ENCODE measurements at regions not wholly inside any gene's neighbourhood (a gene's known extent, or its start where the extent isn't known, plus 50 kb on each side); places are given as distances from the start of the nearest gene placed in this dataset.

DNA sequence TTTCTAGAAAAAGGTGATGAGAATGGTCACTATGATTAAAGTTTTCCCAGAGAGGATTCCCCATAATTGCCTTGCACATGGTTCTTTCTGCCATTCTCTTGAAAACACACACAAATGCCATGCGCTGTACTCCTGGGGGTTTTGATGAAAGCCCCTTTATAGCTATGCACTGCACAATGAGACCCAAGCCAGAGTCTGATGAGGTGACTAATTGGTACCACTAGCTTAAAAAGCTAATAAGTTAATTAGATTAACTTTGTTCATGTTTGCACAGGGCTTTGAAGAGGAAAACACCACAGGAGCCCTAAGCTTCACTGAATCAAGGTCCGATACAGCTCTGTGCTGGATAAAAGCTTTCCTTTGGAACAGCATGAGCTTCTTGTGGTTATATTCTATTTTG lies 132.2 kb downstream of the NKX6-1 start:
- no peaks in the 10 kb centered on the region for H3K4me1 ChIP-seq (replicated peaks; ENCODE audit: insufficient read depth)
- no peak overlapping the region for H3K27ac ChIP-seq
- H3K4me2 ChIP-seq = no peak overlapping the region
- H4K20me1 ChIP-seq (ENCODE audit: insufficient read depth) = no peaks in the 10 kb centered on the region
- intact Hi-C loops (cut with micrococcal nuclease; ENCODE audit: unreplicated experiment) = no loop called here
- no peaks in the 10 kb centered on the region for H3K9me3 ChIP-seq (ENCODE audit: insufficient read depth, low read depth)
- POLR2A ChIA-PET (ENCODE audit: unreplicated experiment) = no interaction called here
- no peak overlapping the region for H3K4me3 ChIP-seq
- H3K36me3 ChIP-seq (ENCODE audit: low read depth) = no peaks in the 10 kb centered on the region
- no TSS peak for BruUV-seq (replicated peaks)
- H3K79me2 ChIP-seq (ENCODE audit: low read depth) = no peaks in the 10 kb centered on the region
- no peak for TF ChIP-seq CTCF (conservative IDR thresholded peaks at IDR 0.05)
- TF ChIP-seq EZH2 (IDR thresholded peaks at IDR 0.05; ENCODE audit: low read depth) = no peak
- no peaks in the 10 kb centered on the region for H3K27me3 ChIP-seq (ENCODE audit: insufficient read depth, low read depth)
- H3K9me2 ChIP-seq (ENCODE audit: insufficient read depth) = no peaks in the 10 kb centered on the region
- no peak overlapping the region for H2AFZ ChIP-seq
- no peak for DNase-seq
- CTCF ChIA-PET = no interaction called here
- H3F3A ChIP-seq (ENCODE audit: insufficient read depth, low read depth) = no peaks in the 10 kb centered on the region

DNA sequence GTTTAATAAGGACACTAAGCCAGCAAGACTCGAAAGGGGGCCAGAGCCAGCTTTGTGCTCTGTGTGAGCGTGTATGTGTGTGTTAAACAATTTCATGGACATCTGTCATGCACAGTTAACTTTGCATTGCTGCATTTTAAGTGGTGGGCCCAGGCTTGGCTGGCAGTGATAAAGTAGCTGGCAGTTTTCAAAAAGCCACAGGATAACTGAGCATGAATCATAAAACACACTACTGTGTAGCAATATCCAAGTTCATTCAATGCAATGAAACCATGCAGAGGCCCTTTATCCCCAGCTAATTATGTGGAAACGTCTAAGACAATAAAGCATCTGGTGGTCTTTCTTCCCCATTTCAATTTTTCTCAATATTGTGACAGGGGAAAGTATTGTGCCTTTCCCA lies 132.9 kb downstream of the NKX6-1 start:
- no peaks in the 10 kb centered on the region for H3K9me2 ChIP-seq (ENCODE audit: insufficient read depth)
- H3K4me3 ChIP-seq = no peak overlapping the region
- H3K79me2 ChIP-seq (ENCODE audit: low read depth) = no peaks in the 10 kb centered on the region
- no peaks in the 10 kb centered on the region for H3K9me3 ChIP-seq (ENCODE audit: insufficient read depth, low read depth)
- H4K20me1 ChIP-seq (ENCODE audit: insufficient read depth) = no peaks in the 10 kb centered on the region
- no peak overlapping the region for H3K27ac ChIP-seq
- BruUV-seq (replicated peaks) = no TSS peak
- H2AFZ ChIP-seq = no peak overlapping the region
- no peaks in the 10 kb centered on the region for H3F3A ChIP-seq (ENCODE audit: insufficient read depth, low read depth)
- ChIA-PET POLR2A (ENCODE audit: unreplicated experiment) (no interaction called here), CTCF (no interaction called here)
- H3K36me3 ChIP-seq (ENCODE audit: low read depth) = no peaks in the 10 kb centered on the region
- H3K27me3 ChIP-seq (ENCODE audit: insufficient read depth, low read depth) = no peaks in the 10 kb centered on the region
- DNase-seq = no peak
- no peaks in the 10 kb centered on the region for H3K4me1 ChIP-seq (replicated peaks; ENCODE audit: insufficient read depth)
- H3K4me2 ChIP-seq = no peak overlapping the region
- TF ChIP-seq CTCF (conservative IDR thresholded peaks at IDR 0.05) = no peak
- TF ChIP-seq EZH2 (IDR thresholded peaks at IDR 0.05; ENCODE audit: low read depth) = no peak
- intact Hi-C loops (cut with micrococcal nuclease; ENCODE audit: unreplicated experiment) = no loop called here

- no peaks in the 10 kb centered on the region for H3K4me1 ChIP-seq (replicated peaks; ENCODE audit: insufficient read depth)
- H3F3A ChIP-seq (ENCODE audit: insufficient read depth, low read depth) = no peaks in the 10 kb centered on the region
- no peaks in the 10 kb centered on the region for H4K20me1 ChIP-seq (ENCODE audit: insufficient read depth)
- H3K27me3 ChIP-seq (ENCODE audit: insufficient read depth, low read depth) = no peaks in the 10 kb centered on the region
- H3K4me3 ChIP-seq = no peak overlapping the region
- no peak overlapping the region for H3K4me2 ChIP-seq
- H3K36me3 ChIP-seq (ENCODE audit: low read depth) = no peaks in the 10 kb centered on the region
- no peak overlapping the region for H2AFZ ChIP-seq
- BruUV-seq (replicated peaks) = no TSS peak
- no peaks in the 10 kb centered on the region for H3K79me2 ChIP-seq (ENCODE audit: low read depth)
- no peak for DNase-seq
- ChIA-PET POLR2A (ENCODE audit: unreplicated experiment) (no interaction called here), CTCF (no interaction called here)
- no peaks in the 10 kb centered on the region for H3K9me3 ChIP-seq (ENCODE audit: insufficient read depth, low read depth)
- intact Hi-C loops (cut with micrococcal nuclease; ENCODE audit: unreplicated experiment) = no loop called here
- TF ChIP-seq EZH2 (IDR thresholded peaks at IDR 0.05; ENCODE audit: low read depth) (no peak), CTCF (conservative IDR thresholded peaks at IDR 0.05) (no peak)
- H3K27ac ChIP-seq = no peak overlapping the region
- no peaks in the 10 kb centered on the region for H3K9me2 ChIP-seq (ENCODE audit: insufficient read depth)
These were observed 136.0 kb downstream of the NKX6-1 start for GRCh38 chr4:84362896-84363655.
